K562 (cell line): ENCODE measurements at regions not wholly inside any gene's neighbourhood (a gene's known extent, or its start where the extent isn't known, plus 50 kb on each side); places are given as distances from the start of the nearest gene placed in this dataset.

Experiments used
- NRF1 ChIP-seq, 2 experiments: fragments of 450-650 bp; IDR thresholded peaks in 1 of 2; conservative IDR thresholded peaks in 1 of 2; 2 replicates each; pipeline ENCODE4 v1.6.1; 2014; ENCODE audit warnings: mild to moderate bottlenecking in 2 of 2
- ZNF384 ChIP-seq: IDR thresholded peaks from 2 replicates; pipeline ENCODE4 v1.6.1; 2012; ENCODE audit warnings: low read depth, low read length, improper control_type of control experiment
- TF ChIP-seq, protein P1 (sequence below), 3 experiments: IDR thresholded peaks in 2 of 3; conservative IDR thresholded peaks in 1 of 3; 2 replicates each; pipeline ENCODE4 v1.5.1; 2011 to 2012; ENCODE audit warnings: low read length in 3 of 3, mild to moderate bottlenecking in 3 of 3, control low read depth in 2 of 3, improper control_type of control experiment in 1 of 3, inconsistent platforms in 1 of 3, low read depth in 1 of 3, mixed read lengths in 1 of 3, moderate library complexity in 1 of 3; ENCODE audit not compliant: insufficient read depth in 2 of 3

DNA sequence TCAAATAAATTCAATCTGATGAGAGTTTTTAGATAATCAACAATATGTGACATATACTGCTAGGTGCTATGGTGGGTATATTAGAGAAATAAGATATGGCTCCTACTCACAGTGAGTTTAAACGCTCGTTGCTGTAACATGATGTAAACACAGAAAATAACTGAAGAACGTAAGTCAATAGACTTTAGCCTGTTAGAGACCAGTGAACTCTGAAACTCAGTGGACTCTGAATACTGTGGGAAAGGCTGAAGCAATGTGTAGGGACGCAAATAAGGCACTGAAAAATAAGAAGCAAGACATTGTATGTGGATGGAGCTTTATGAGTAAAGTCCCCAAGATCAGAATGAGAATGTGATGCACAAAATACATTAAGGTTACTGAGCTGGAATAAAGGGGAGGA lies 431.6 kb downstream of the TFAP2B start:
- TF ChIP-seq ZNF384 (no peak), NRF1 (conservative IDR thresholded peaks at IDR 0.05 in 1 of 2, IDR thresholded peaks at IDR 0.05 in 1 of 2) (no peak)
- TF ChIP-seq, protein P1, sequence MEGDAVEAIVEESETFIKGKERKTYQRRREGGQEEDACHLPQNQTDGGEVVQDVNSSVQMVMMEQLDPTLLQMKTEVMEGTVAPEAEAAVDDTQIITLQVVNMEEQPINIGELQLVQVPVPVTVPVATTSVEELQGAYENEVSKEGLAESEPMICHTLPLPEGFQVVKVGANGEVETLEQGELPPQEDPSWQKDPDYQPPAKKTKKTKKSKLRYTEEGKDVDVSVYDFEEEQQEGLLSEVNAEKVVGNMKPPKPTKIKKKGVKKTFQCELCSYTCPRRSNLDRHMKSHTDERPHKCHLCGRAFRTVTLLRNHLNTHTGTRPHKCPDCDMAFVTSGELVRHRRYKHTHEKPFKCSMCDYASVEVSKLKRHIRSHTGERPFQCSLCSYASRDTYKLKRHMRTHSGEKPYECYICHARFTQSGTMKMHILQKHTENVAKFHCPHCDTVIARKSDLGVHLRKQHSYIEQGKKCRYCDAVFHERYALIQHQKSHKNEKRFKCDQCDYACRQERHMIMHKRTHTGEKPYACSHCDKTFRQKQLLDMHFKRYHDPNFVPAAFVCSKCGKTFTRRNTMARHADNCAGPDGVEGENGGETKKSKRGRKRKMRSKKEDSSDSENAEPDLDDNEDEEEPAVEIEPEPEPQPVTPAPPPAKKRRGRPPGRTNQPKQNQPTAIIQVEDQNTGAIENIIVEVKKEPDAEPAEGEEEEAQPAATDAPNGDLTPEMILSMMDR (IDR thresholded peaks at IDR 0.05 in 2 of 3, conservative IDR thresholded peaks at IDR 0.05 in 1 of 3; ENCODE audit: insufficient read depth in 2 of 3, low read depth in 1 of 3, low read length in 3 of 3), result no peak
